Left colon (tissue), 2 donors: ENCODE measurements at regions not wholly inside any gene's neighbourhood (a gene's known extent, or its start where the extent isn't known, plus 50 kb on each side); places are given as distances from the start of the nearest gene placed in this dataset.
"Not testable (repeated sequence)": the region's sequence is repeated elsewhere in the genome, so short reads cannot be mapped to it uniquely, and the experiment has no call there.

ENCODE experiments used
- ATAC-seq: fragments of 200-7000 bp; cut with Tn5 transposase; one replicate; pipeline ENCODE4 v1.9.1; 2020; ENCODE audit warnings: mild to moderate bottlenecking, moderate library complexity
- DNase-seq, 2 donors: peaks; one replicate each; pipeline ENCODE4 v3.0.0-alpha.2; 2020
- intact Hi-C, 2 donors: fragments of 100-400 bp; cut with DNase I in 1 of 2; cut with micrococcal nuclease in 1 of 2; formaldehyde crosslinking; loops; one replicate each; pipeline versions ENCODE4 v1.11.2 to v1.14.0; 2022; cut with DNase I, micrococcal nuclease
- donor health status: DM: no; HTN: no; CAD: no.
- donor health status: DM: yes; HTN: yes; CAD: no.

DNA sequence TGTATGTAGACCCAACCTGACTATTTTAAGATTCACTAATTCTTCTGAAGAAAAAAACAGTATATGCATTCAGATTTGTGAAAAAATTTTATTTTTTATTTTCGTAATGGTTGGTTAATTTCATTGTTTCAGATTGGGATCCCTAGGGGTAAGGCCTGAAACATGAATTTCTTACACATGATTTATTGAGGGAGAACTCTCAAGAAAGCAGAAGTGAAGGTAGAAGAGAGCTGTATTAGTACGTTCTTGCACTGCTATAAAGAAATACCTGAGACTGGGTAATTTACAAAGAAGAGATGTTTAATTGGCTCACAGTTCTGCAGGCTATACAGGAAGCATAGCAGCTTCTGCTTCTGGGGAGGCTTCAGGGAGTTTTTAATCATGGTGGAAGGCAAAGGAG lies 611.9 kb upstream of the TECRL start:
- ATAC-seq (no peak), DNase-seq (no peak)
- intact Hi-C loops = no loop called here

- intact Hi-C loops = no loop called here
- no peak for ATAC-seq
Observed at GRCh38 chr4:65019775-65020174, 610.5 kb upstream of the TECRL start.

GRCh38 chr4:65018313-65018712 lies 609.1 kb upstream of the TECRL start:
- no peak for ATAC-seq

More at GRCh38 chr4:65019775-65020174, 610.5 kb upstream of the TECRL start:
- DNase-seq = no peak

DNA sequence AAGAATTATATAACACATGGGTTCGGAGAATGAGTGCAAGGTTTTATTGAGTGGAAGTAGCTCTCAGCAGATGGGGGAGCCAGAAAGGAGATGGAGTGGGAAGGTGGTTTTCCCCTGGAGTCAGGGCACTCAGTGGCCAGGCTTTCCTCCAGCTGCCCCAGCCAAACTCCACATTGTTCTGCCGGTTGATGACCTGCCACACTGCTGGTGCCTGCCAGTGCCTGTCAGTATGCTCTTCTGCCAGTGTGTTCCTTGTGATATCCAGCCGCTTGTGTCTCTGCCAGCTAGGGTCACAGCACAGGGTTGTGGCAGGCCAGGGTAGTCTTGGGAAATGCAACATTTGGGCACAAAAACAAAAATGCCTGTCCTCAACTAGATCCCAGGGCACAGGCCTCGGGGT lies 604.8 kb upstream of the TECRL start:
- DNase-seq = no peak
- no peak for ATAC-seq
- intact Hi-C loops = no loop called here

More at GRCh38 chr4:65018313-65018712, 609.1 kb upstream of the TECRL start:
- no peak for DNase-seq
- intact Hi-C loops = no loop called here

DNA sequence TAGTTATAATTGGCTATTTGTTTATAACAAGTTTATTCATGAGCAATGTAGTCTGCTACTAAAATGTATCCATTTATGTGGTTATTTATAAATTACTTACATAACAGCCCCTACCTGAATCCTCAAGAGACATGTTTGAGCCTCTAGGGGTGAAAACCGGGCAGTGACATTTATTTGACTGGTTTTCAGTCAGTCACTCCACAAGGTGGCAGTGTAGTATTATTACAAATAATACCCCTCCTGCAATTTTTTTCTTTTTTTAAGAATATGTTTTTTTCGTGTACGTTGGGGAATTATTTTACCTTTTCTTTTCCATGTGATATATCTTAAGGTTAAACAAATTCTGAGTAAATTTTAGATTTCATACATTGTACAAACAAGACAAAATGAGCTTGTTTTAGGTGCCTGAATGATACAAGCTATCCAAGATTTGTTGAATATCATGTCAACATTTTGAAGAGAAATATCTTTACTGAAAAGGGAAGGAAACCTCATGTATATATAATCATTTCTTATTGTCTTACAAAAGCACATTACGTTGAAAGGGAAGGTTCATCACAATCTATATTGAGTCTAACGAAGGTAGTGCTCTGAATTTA lies 598.7 kb upstream of the TECRL start:
- DNase-seq (no peak), ATAC-seq (no peak)
- intact Hi-C loops = no loop called here

GRCh38 chr4:64975177-64975576 lies 565.9 kb upstream of the TECRL start:
- DNase-seq (no peak), ATAC-seq (no peak)
- intact Hi-C loops = no loop called here

- ATAC-seq (no peak), DNase-seq (no peak)
- intact Hi-C loops = no loop called here
Observed at GRCh38 chr4:64969081-64969480, 559.8 kb upstream of the TECRL start.

- DNase-seq = no peak
- intact Hi-C loops = no loop called here
- no peak for ATAC-seq
Observed at GRCh38 chr4:64967286-64967685, 558.0 kb upstream of the TECRL start.

GRCh38 chr4:64960516-64960915 lies 551.3 kb upstream of the TECRL start:
- DNase-seq = no peak
- intact Hi-C loops = no loop called here
- no peak for ATAC-seq

GRCh38 chr4:64940698-64941097 lies 531.4 kb upstream of the TECRL start:
- DNase-seq = no peak
- intact Hi-C loops = no loop called here
- ATAC-seq = no peak

DNA sequence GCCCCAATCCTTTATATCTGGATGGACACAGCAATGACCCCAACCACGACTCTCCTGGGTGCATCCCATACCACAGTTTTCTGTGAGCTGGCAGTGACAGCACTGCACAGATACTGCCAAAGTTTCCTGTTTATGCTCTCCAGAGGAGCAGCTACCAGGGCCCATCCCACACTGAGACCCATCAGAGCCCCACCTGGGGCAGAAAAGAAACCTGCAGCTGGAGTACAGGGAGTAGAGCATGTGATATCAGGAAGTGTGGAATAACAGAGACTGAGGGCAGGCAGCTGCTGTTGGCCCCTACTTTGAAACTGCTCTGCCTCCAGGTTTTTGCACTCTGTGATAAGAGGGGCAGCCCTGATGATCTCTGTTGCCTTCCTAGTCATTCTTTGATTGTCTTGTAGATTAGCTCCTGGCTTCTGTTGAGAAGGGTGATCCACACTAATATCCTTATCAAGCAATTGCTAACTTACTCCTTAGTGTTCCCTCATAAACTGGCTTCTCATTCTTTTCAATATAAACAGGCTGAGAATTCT lies 526.3 kb upstream of the TECRL start:
- intact Hi-C loops = no loop called here
- ATAC-seq (no peak), DNase-seq (no peak)

GRCh38 chr4:64911846-64912245 lies 502.6 kb upstream of the TECRL start:
- intact Hi-C loops = no loop called here
- ATAC-seq = no peak

GRCh38 chr4:64903986-64904385 lies 494.7 kb upstream of the TECRL start:
- ATAC-seq (no peak), DNase-seq (no peak)
- intact Hi-C loops = no loop called here

More at GRCh38 chr4:64911846-64912245, 502.6 kb upstream of the TECRL start:
- DNase-seq = no peak

DNA sequence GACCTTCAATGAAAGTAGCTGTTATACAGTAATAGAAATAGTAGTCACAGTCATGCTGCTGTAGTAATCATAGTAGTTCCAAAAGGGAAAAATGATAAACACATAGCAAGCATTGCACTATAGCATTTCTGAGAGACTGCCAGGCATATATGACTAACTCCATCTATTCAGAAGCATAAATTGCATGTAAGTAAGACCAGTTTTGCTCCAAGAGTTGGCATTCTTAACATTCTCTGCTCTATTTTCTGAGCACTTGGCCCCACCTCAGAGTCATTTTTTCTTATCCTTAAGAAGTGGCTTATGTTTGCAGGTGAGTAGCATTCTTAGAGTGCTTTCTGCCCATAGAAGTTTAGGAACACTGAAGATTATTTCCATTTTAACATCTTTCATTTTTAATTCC lies 490.3 kb upstream of the TECRL start:
- DNase-seq = no peak
- no peak for ATAC-seq
- intact Hi-C loops = no loop called here

- intact Hi-C loops, ATAC-seq, DNase-seq: not testable (repeated sequence)
Observed at GRCh38 chr4:64899030-64899429, 489.8 kb upstream of the TECRL start.

- DNase-seq (no peak), ATAC-seq (no peak)
- intact Hi-C loops = no loop called here
Observed at GRCh38 chr4:64897683-64898082, 488.4 kb upstream of the TECRL start.

GRCh38 chr4:64895031-64895430 lies 485.8 kb upstream of the TECRL start:
- no peak for DNase-seq
- intact Hi-C loops = no loop called here
- no peak for ATAC-seq

- DNase-seq (no peak), ATAC-seq (no peak)
- intact Hi-C loops = no loop called here
Observed at GRCh38 chr4:64893205-64893604, 484.0 kb upstream of the TECRL start.

DNA sequence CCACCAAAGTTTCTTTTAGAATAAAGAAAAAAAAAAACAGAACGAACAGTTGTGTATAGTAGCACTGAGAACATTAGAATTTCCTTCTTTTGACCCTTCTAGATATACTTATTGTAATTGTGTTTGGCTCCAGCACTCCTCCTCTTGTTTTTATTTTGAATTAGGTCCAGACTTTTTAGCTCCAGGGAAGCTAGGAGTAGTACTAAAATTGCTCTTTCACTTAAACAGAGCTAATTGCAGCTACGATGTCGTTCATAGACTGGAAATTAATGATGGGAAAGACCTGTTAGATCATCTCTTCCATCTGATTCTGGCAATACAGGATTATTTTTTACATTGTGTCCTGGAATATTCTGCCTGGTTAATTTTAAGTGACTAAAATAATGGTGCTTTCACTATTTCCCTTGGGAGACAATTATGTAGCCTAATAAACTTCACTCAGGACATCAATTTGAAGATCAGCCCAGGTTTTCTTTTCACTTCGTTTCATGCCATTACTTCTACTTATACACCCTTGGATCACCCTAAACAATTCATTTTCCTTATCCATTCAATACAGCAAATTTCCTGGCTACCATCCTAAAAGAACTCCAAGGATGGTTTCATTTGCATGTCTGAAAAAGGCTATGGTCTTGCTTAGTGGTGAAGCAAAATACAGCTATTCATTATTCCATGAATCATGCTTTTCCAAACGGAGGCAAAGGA lies 480.8 kb upstream of the TECRL start:
- no peak for ATAC-seq
- intact Hi-C loops = no loop called here
- DNase-seq = no peak

DNA sequence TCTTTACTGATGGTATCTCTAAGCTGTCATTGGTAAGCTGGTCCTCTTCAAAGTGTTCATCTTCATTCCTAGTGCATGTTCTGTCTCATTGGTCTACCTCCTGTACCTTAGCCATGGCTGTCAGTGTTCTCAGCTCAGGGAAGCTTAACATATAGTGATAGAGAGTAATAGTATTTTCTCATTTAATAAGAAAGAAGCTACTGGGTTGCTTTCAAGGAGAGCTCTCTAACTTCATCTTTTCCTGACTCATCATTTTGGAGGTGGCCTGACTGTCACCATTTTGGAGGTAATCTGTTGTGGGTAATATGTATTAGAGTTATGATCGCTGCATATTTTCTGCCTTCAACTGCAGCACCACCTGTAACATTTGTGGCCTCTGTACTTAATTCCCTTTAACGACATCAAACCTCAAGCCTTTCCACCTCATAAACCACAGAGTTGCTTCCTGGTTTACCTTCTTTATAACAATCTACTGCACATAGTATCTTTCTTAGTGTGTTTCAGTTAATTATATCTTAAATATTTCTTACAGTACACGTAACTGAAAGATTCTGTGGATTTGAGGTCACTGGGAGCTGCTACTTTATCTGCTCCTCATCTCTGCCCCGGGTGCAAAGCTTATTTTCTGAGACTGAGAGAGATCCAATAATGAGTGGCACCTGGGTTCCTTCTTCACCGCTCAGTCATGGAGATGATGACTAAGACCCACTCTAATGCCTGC lies 474.0 kb upstream of the TECRL start:
- intact Hi-C loops = no loop called here
- ATAC-seq = no peak
- DNase-seq = no peak
